ENCODE measurements at regions not wholly inside any gene's neighbourhood (a gene's known extent, or its start where the extent isn't known, plus 50 kb on each side); places are given as distances from the start of the nearest gene placed in this dataset.

- no peak for DNase-seq
- Histone ChIP-seq H3K4me1 (ENCODE audit: low read length) (no peaks in the 10 kb centered on the region), H3K4me3 (ENCODE audit: low read length) (no peak overlapping the region), H3K36me3 (replicated peaks; ENCODE audit: insufficient read depth, low read length) (no peaks in the 10 kb centered on the region), H3K9ac (ENCODE audit: low read length) (no peak overlapping the region), H3K9me3 (replicated peaks; ENCODE audit: insufficient read depth, low read length) (no peaks in the 10 kb centered on the region), H3F3A (ENCODE audit: insufficient read depth, low read length) (no peaks in the 10 kb centered on the region), H3K79me2 (ENCODE audit: low read length) (no peaks in the 10 kb centered on the region), H2AFZ (ENCODE audit: low read length) (no peak overlapping the region), H3K4me2 (ENCODE audit: low read depth, low read length) (no peak overlapping the region), H4K20me1 (ENCODE audit: insufficient read depth, low read length) (no peaks in the 10 kb centered on the region), H3K9me2 (replicated peaks; ENCODE audit: insufficient read depth, low read length) (no peaks in the 10 kb centered on the region), H3K27ac (ENCODE audit: low read length) (no peak overlapping the region), H3K27me3 (replicated peaks; ENCODE audit: insufficient read depth, low read length) (no peaks in the 10 kb centered on the region)
- TF ChIP-seq EZH2 (optimal IDR thresholded peaks at IDR 0.05; ENCODE audit: low read depth, low read length): no peak
- TF ChIP-seq, protein P1, sequence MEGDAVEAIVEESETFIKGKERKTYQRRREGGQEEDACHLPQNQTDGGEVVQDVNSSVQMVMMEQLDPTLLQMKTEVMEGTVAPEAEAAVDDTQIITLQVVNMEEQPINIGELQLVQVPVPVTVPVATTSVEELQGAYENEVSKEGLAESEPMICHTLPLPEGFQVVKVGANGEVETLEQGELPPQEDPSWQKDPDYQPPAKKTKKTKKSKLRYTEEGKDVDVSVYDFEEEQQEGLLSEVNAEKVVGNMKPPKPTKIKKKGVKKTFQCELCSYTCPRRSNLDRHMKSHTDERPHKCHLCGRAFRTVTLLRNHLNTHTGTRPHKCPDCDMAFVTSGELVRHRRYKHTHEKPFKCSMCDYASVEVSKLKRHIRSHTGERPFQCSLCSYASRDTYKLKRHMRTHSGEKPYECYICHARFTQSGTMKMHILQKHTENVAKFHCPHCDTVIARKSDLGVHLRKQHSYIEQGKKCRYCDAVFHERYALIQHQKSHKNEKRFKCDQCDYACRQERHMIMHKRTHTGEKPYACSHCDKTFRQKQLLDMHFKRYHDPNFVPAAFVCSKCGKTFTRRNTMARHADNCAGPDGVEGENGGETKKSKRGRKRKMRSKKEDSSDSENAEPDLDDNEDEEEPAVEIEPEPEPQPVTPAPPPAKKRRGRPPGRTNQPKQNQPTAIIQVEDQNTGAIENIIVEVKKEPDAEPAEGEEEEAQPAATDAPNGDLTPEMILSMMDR (IDR thresholded peaks at IDR 0.05; ENCODE audit: low read length): no peak
Measured at GRCh38 chr3:194251007-194251406, 100.1 kb downstream of the CPN2 start.

GRCh38 chr3:194251461-194251860, 99.7 kb downstream of the CPN2 start:
- TF ChIP-seq EZH2 (optimal IDR thresholded peaks at IDR 0.05; ENCODE audit: low read depth, low read length) (no peak), EZH2phosphoT487 (IDR thresholded peaks at IDR 0.05; ENCODE audit: low read length) (no peak)
- TF ChIP-seq, protein P1 (IDR thresholded peaks at IDR 0.05; ENCODE audit: low read length): no peak
- Histone ChIP-seq H3K36me3 (replicated peaks; ENCODE audit: insufficient read depth, low read length) (no peaks in the 10 kb centered on the region), H3K9me2 (replicated peaks; ENCODE audit: insufficient read depth, low read length) (no peaks in the 10 kb centered on the region), H2AFZ (ENCODE audit: low read length) (no peak overlapping the region), H4K20me1 (ENCODE audit: insufficient read depth, low read length) (no peaks in the 10 kb centered on the region), H3K27me3 (replicated peaks; ENCODE audit: insufficient read depth, low read length) (no peaks in the 10 kb centered on the region), H3K9ac (ENCODE audit: low read length) (no peak overlapping the region), H3K27ac (ENCODE audit: low read length) (no peak overlapping the region), H3K4me1 (ENCODE audit: low read length) (no peaks in the 10 kb centered on the region), H3K79me2 (ENCODE audit: low read length) (no peaks in the 10 kb centered on the region), H3K4me3 (ENCODE audit: low read length) (no peak overlapping the region), H3K9me3 (replicated peaks; ENCODE audit: insufficient read depth, low read length) (no peaks in the 10 kb centered on the region), H3F3A (ENCODE audit: insufficient read depth, low read length) (no peaks in the 10 kb centered on the region), H3K4me2 (ENCODE audit: low read depth, low read length) (no peak overlapping the region)
- no peak for DNase-seq

GRCh38 chr3:194251891-194252560, 99.1 kb downstream of the CPN2 start:
- Histone ChIP-seq H3K36me3 (replicated peaks; ENCODE audit: insufficient read depth, low read length) (no peaks in the 10 kb centered on the region), H3K4me1 (ENCODE audit: low read length) (no peaks in the 10 kb centered on the region), H4K20me1 (ENCODE audit: insufficient read depth, low read length) (no peaks in the 10 kb centered on the region), H3K9ac (ENCODE audit: low read length) (no peak overlapping the region), H2AFZ (ENCODE audit: low read length) (no peak overlapping the region), H3K79me2 (ENCODE audit: low read length) (no peaks in the 10 kb centered on the region), H3K4me3 (ENCODE audit: low read length) (no peak overlapping the region), H3K27ac (ENCODE audit: low read length) (no peak overlapping the region), H3K9me2 (replicated peaks; ENCODE audit: insufficient read depth, low read length) (no peaks in the 10 kb centered on the region), H3K9me3 (replicated peaks; ENCODE audit: insufficient read depth, low read length) (no peaks in the 10 kb centered on the region), H3K4me2 (ENCODE audit: low read depth, low read length) (no peak overlapping the region), H3F3A (ENCODE audit: insufficient read depth, low read length) (no peaks in the 10 kb centered on the region), H3K27me3 (replicated peaks; ENCODE audit: insufficient read depth, low read length) (no peaks in the 10 kb centered on the region)
- no peak for DNase-seq
- no peak for TF ChIP-seq EZH2 (optimal IDR thresholded peaks at IDR 0.05; ENCODE audit: low read depth, low read length)
- no peak for TF ChIP-seq EZH2phosphoT487 (IDR thresholded peaks at IDR 0.05; ENCODE audit: low read length)
- TF ChIP-seq, protein P1 (IDR thresholded peaks at IDR 0.05; ENCODE audit: low read length): no peak
